ENCODE measurements at regions not wholly inside any gene's neighbourhood (a gene's known extent, or its start where the extent isn't known, plus 50 kb on each side); places are given as distances from the start of the nearest gene placed in this dataset.

DNA sequence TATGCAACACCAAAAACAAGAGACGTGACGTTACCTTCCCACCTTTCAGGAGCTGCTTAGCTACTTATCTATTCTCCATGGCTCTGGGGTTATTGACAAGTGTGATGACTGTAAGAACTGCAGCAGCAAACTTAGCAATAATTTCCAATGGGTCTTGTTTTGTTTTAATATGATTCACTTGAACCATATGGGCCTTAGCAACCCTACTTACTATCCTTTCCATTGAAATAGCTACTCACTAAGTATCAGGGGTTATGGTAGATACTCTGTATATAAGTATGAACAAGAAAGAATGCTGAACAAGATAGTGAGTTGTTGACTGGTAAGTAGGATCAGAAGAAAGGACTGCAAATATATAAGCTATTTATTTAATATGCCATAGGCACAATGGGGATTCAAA lies 69.3 kb upstream of the BBX start:
- H3K36me3 Mint-ChIP-seq (ENCODE audit: unreplicated experiment): no peaks in the 10 kb centered on the region
- no peaks in the 10 kb centered on the region for H3K4me1 Mint-ChIP-seq (ENCODE audit: low read depth, unreplicated experiment)
- H3K9me3 Mint-ChIP-seq (ENCODE audit: unreplicated experiment): no peaks in the 10 kb centered on the region
- H3K27me3 Mint-ChIP-seq (ENCODE audit: unreplicated experiment): no peaks in the 10 kb centered on the region
- no peak for DNase-seq
- no peak overlapping the region for H3K27ac Mint-ChIP-seq (ENCODE audit: unreplicated experiment)
- TF ChIP-seq, protein P1, sequence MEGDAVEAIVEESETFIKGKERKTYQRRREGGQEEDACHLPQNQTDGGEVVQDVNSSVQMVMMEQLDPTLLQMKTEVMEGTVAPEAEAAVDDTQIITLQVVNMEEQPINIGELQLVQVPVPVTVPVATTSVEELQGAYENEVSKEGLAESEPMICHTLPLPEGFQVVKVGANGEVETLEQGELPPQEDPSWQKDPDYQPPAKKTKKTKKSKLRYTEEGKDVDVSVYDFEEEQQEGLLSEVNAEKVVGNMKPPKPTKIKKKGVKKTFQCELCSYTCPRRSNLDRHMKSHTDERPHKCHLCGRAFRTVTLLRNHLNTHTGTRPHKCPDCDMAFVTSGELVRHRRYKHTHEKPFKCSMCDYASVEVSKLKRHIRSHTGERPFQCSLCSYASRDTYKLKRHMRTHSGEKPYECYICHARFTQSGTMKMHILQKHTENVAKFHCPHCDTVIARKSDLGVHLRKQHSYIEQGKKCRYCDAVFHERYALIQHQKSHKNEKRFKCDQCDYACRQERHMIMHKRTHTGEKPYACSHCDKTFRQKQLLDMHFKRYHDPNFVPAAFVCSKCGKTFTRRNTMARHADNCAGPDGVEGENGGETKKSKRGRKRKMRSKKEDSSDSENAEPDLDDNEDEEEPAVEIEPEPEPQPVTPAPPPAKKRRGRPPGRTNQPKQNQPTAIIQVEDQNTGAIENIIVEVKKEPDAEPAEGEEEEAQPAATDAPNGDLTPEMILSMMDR (IDR thresholded peaks at IDR 0.05; ENCODE audit: partially characterized antibody, unreplicated experiment): no peak
- H3K4me3 Mint-ChIP-seq (ENCODE audit: unreplicated experiment): no peak overlapping the region

DNA sequence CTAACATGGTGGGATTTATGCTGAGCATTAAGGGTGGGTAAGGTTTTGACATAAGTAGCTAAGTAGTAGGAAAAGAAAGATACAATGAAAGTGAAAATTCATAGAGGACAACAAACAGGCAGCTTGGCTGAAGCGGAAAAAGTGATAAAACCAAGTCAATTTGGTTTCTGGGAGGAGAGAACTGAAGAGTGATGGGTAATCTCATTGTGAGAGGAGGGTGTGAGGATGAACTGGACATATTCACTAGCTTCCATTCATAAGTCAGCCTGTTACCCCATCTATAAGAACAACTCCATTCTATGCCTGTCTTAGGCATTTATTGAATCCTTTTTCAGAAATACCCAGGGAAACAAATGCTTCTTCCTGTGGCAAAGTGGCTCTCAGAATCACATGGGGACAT lies 67.1 kb upstream of the BBX start:
- no peak overlapping the region for H3K4me3 Mint-ChIP-seq (ENCODE audit: unreplicated experiment)
- H3K4me1 Mint-ChIP-seq (ENCODE audit: low read depth, unreplicated experiment): no peaks in the 10 kb centered on the region
- no peak for DNase-seq
- H3K27me3 Mint-ChIP-seq (ENCODE audit: unreplicated experiment): no peaks in the 10 kb centered on the region
- no peaks in the 10 kb centered on the region for H3K9me3 Mint-ChIP-seq (ENCODE audit: unreplicated experiment)
- H3K27ac Mint-ChIP-seq (ENCODE audit: unreplicated experiment): no peak overlapping the region
- H3K36me3 Mint-ChIP-seq (ENCODE audit: unreplicated experiment): no peaks in the 10 kb centered on the region
- TF ChIP-seq, protein P1 (IDR thresholded peaks at IDR 0.05; ENCODE audit: partially characterized antibody, unreplicated experiment): no peak

- DNase-seq: no peak
- H3K4me1 Mint-ChIP-seq (ENCODE audit: low read depth, unreplicated experiment): no peaks in the 10 kb centered on the region
- H3K36me3 Mint-ChIP-seq (ENCODE audit: unreplicated experiment): no peaks in the 10 kb centered on the region
- no peak overlapping the region for H3K4me3 Mint-ChIP-seq (ENCODE audit: unreplicated experiment)
- no peak overlapping the region for H3K27ac Mint-ChIP-seq (ENCODE audit: unreplicated experiment)
- TF ChIP-seq, protein P1 (IDR thresholded peaks at IDR 0.05; ENCODE audit: partially characterized antibody, unreplicated experiment): no peak
- no peaks in the 10 kb centered on the region for H3K27me3 Mint-ChIP-seq (ENCODE audit: unreplicated experiment)
- no peaks in the 10 kb centered on the region for H3K9me3 Mint-ChIP-seq (ENCODE audit: unreplicated experiment)
These were observed 66.3 kb upstream of the BBX start for GRCh38 chr3:107456501-107456900.

DNA sequence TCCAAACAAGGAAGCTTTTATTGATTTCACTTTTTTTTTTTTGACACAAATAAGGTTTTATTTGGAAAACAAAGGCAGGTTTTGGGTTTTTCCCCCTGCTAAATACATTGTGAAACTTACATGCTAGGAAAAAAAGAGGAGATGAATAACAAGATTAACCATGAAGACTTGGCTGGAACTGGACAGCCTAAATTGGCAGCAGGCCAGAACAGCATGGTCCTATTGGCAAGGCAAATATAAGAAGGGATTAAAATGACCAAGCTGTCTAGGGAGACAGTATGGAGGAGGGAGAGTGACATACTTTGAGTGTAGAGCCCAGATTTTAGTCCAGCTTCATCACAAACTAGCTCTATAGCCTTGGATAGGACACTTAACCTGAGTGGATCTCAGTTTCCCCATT lies 63.9 kb upstream of the BBX start:
- Mint-ChIP-seq H3K27me3 (ENCODE audit: unreplicated experiment) (no peaks in the 10 kb centered on the region), H3K36me3 (ENCODE audit: unreplicated experiment) (no peaks in the 10 kb centered on the region), H3K27ac (ENCODE audit: unreplicated experiment) (no peak overlapping the region), H3K9me3 (ENCODE audit: unreplicated experiment) (no peaks in the 10 kb centered on the region), H3K4me1 (ENCODE audit: low read depth, unreplicated experiment) (no peaks in the 10 kb centered on the region), H3K4me3 (ENCODE audit: unreplicated experiment) (no peak overlapping the region)
- no peak for DNase-seq
- TF ChIP-seq, protein P1 (IDR thresholded peaks at IDR 0.05; ENCODE audit: partially characterized antibody, unreplicated experiment): no peak

DNA sequence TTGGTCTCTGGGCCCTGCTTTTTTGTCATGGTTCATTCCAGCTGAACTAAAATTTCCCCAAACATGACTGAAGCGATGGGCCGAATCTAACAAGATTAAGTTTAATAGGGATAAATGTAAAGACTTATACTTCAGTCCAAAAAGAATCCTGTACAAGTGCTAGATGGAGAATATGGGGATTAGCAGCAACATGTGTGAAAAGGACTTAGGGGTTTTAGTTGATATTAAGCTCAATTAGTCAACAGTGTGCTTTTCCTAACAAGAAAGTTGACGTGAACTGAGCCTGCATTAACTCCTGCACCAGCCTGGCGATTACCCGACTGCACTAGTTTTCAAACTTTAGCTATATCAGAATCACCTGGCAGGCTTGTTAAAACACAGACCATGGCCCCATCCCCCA lies 61.0 kb upstream of the BBX start:
- Mint-ChIP-seq H3K4me3 (ENCODE audit: unreplicated experiment) (no peak overlapping the region), H3K27me3 (ENCODE audit: unreplicated experiment) (no peaks in the 10 kb centered on the region), H3K36me3 (ENCODE audit: unreplicated experiment) (no peaks in the 10 kb centered on the region), H3K9me3 (ENCODE audit: unreplicated experiment) (no peaks in the 10 kb centered on the region), H3K4me1 (ENCODE audit: low read depth, unreplicated experiment) (no peaks in the 10 kb centered on the region), H3K27ac (ENCODE audit: unreplicated experiment) (no peak overlapping the region)
- no peak for DNase-seq
- TF ChIP-seq, protein P1 (IDR thresholded peaks at IDR 0.05; ENCODE audit: partially characterized antibody, unreplicated experiment): no peak
